Mesendoderm (in vitro differentiated cells): ENCODE measurements at regions not wholly inside any gene's neighbourhood (a gene's known extent, or its start where the extent isn't known, plus 50 kb on each side); places are given as distances from the start of the nearest gene placed in this dataset.

ENCODE experiments used
- DNase-seq: peaks from one replicate; pipeline ENCODE4 v3.0.0; 2013
- H2AK5ac ChIP-seq: 2 replicates; pipeline ENCODE4 v1.6.1; 2013; ENCODE audit warnings: low read length, inconsistent platforms
- H2BK120ac ChIP-seq: 2 replicates; pipeline ENCODE4 v1.6.1; 2013; ENCODE audit warnings: low read depth, mild to moderate bottlenecking, low read length, moderate library complexity, mixed read lengths
- H2BK15ac ChIP-seq: replicated peaks from 2 replicates; pipeline ENCODE4 v1.6.1; 2013; ENCODE audit warnings: low read depth, mild to moderate bottlenecking, moderate library complexity
- H2BK5ac ChIP-seq: 2 replicates; pipeline ENCODE4 v1.6.1; 2013; ENCODE audit warnings: low read length, inconsistent platforms
- H3K18ac ChIP-seq: 2 replicates; pipeline ENCODE4 v1.6.1; 2013; ENCODE audit warnings: mild to moderate bottlenecking, low read length, mixed read lengths
- H3K23ac ChIP-seq: one replicate; pipeline ENCODE4 v1.6.1; 2013; ENCODE audit warnings: low read length
- H3K27ac ChIP-seq: 2 replicates; pipeline ENCODE4 v1.5.1; 2013; ENCODE audit warnings: low read depth, mild to moderate bottlenecking, inconsistent platforms, low read length, moderate library complexity
- H3K27me3 ChIP-seq: 2 replicates; pipeline ENCODE4 v1.6.1; 2013; ENCODE audit warnings: low read length, control low read depth, mild to moderate bottlenecking, inconsistent platforms; ENCODE audit not compliant: insufficient read depth, poor library complexity
- H3K36me3 ChIP-seq: 2 replicates; pipeline ENCODE4 v1.6.1; 2013; ENCODE audit warnings: low read length, inconsistent platforms; ENCODE audit not compliant: control insufficient read depth, insufficient read depth
- H3K4ac ChIP-seq: one replicate; pipeline ENCODE4 v1.6.1; 2013; ENCODE audit warnings: low read depth, mild to moderate bottlenecking, low read length, moderate library complexity
- H3K4me1 ChIP-seq: 2 replicates; pipeline ENCODE4 v1.6.1; 2013; ENCODE audit warnings: low read depth, low read length, inconsistent platforms; ENCODE audit not compliant: control insufficient read depth
- H3K4me2 ChIP-seq: 2 replicates; pipeline ENCODE4 v1.6.1; 2013; ENCODE audit warnings: low read length
- H3K4me3 ChIP-seq: 2 replicates; pipeline ENCODE4 v1.5.1; 2013; ENCODE audit warnings: mild to moderate bottlenecking, low read length
- H3K56ac ChIP-seq: one replicate; pipeline ENCODE4 v1.6.1; 2013; ENCODE audit warnings: low read length
- H3K79me1 ChIP-seq: 2 replicates; pipeline ENCODE4 v1.6.1; 2013; ENCODE audit warnings: low read length, inconsistent platforms
- H3K79me2 ChIP-seq: 2 replicates; pipeline ENCODE4 v1.6.1; 2013; ENCODE audit warnings: mild to moderate bottlenecking, low read length; ENCODE audit not compliant: control insufficient read depth, insufficient read depth
- H3K9ac ChIP-seq: 2 replicates; pipeline ENCODE4 v1.6.1; 2013; ENCODE audit warnings: low read length, inconsistent platforms
- H4K5ac ChIP-seq: one replicate; pipeline ENCODE4 v1.6.1; 2013; ENCODE audit warnings: low read length
- H4K8ac ChIP-seq: one replicate; pipeline ENCODE4 v1.6.1; 2013; ENCODE audit warnings: low read depth, mild to moderate bottlenecking, control low read depth, low read length, moderate library complexity
- WGBS: extraction: QIAGEN DNeasy Blood & Tissue Kit; methylation state at CpG from one replicate; pipeline ENCODE4 v1.1.7; 2013; ENCODE audit warnings: low lambda C conversion rate, missing lambda C conversion rate; ENCODE audit not compliant: insufficient coverage; ENCODE audit errors: extremely low coverage; 5-methylcytosine and 5-hydroxymethylcytosine counted together

GRCh38 chr2:128464456-128464855 lies 145.8 kb upstream of the HS6ST1 start:
- H2BK15ac ChIP-seq = no peak overlapping the region
- no peaks in the 10 kb centered on the region for H3K4me1 ChIP-seq
- H4K5ac ChIP-seq = no peak overlapping the region
- no peak overlapping the region for H3K18ac ChIP-seq
- no peaks in the 10 kb centered on the region for H3K79me1 ChIP-seq
- no peaks in the 10 kb centered on the region for H3K27me3 ChIP-seq
- H4K8ac ChIP-seq = no peak overlapping the region
- H3K4me3 ChIP-seq = no peak overlapping the region
- no peak overlapping the region for H3K4ac ChIP-seq
- no peak overlapping the region for H3K9ac ChIP-seq
- H2BK120ac ChIP-seq = no peak overlapping the region
- no peak overlapping the region for H2BK5ac ChIP-seq
- DNase-seq = no peak
- no peak overlapping the region for H3K27ac ChIP-seq
- no CpG with 5 or more reads among the region's 1 CpG for WGBS
- H3K56ac ChIP-seq = no peak overlapping the region
- no peak overlapping the region for H3K23ac ChIP-seq
- no peak overlapping the region for H3K4me2 ChIP-seq
- H2AK5ac ChIP-seq = no peak overlapping the region
- no peaks in the 10 kb centered on the region for H3K36me3 ChIP-seq
- no peaks in the 10 kb centered on the region for H3K79me2 ChIP-seq

GRCh38 chr2:128465246-128466170 lies 146.8 kb upstream of the HS6ST1 start:
- no peak overlapping the region for H3K4me2 ChIP-seq
- no peak overlapping the region for H3K4ac ChIP-seq
- no peak overlapping the region for H3K9ac ChIP-seq
- no peak overlapping the region for H3K4me3 ChIP-seq
- no peak for DNase-seq
- WGBS = no CpG with 5 or more reads among the region's 4 CpGs
- H3K18ac ChIP-seq = no peak overlapping the region
- no peak overlapping the region for H2AK5ac ChIP-seq
- H3K4me1 ChIP-seq = no peaks in the 10 kb centered on the region
- no peak overlapping the region for H3K27ac ChIP-seq
- H2BK120ac ChIP-seq = no peak overlapping the region
- no peak overlapping the region for H4K8ac ChIP-seq
- no peak overlapping the region for H2BK15ac ChIP-seq
- no peaks in the 10 kb centered on the region for H3K36me3 ChIP-seq
- H3K56ac ChIP-seq = no peak overlapping the region
- no peaks in the 10 kb centered on the region for H3K79me1 ChIP-seq
- H3K23ac ChIP-seq = no peak overlapping the region
- H3K79me2 ChIP-seq = no peaks in the 10 kb centered on the region
- H2BK5ac ChIP-seq = no peak overlapping the region
- no peaks in the 10 kb centered on the region for H3K27me3 ChIP-seq
- no peak overlapping the region for H4K5ac ChIP-seq

GRCh38 chr2:128466376-128466775 lies 147.7 kb upstream of the HS6ST1 start:
- Histone ChIP-seq H2BK15ac (no peak overlapping the region), H2BK5ac (no peak overlapping the region), H3K79me2 (no peaks in the 10 kb centered on the region), H2AK5ac (no peak overlapping the region), H4K5ac (no peak overlapping the region), H3K4me1 (no peaks in the 10 kb centered on the region), H3K4ac (no peak overlapping the region), H2BK120ac (no peak overlapping the region), H3K56ac (no peak overlapping the region), H3K4me3 (no peak overlapping the region), H3K23ac (no peak overlapping the region), H3K4me2 (no peak overlapping the region), H3K79me1 (no peaks in the 10 kb centered on the region), H3K36me3 (no peaks in the 10 kb centered on the region), H3K27me3 (no peaks in the 10 kb centered on the region), H3K9ac (no peak overlapping the region), H4K8ac (no peak overlapping the region), H3K27ac (no peak overlapping the region), H3K18ac (no peak overlapping the region)
- DNase-seq = no peak
- WGBS = no CpG with 5 or more reads among the region's 2 CpGs

GRCh38 chr2:128466776-128467175 lies 148.1 kb upstream of the HS6ST1 start:
- Histone ChIP-seq H3K9ac (no peak overlapping the region), H3K4me3 (no peak overlapping the region), H2BK5ac (no peak overlapping the region), H3K23ac (no peak overlapping the region), H2BK15ac (no peak overlapping the region), H3K79me2 (no peaks in the 10 kb centered on the region), H4K8ac (no peak overlapping the region), H2AK5ac (no peak overlapping the region), H2BK120ac (no peak overlapping the region), H4K5ac (no peak overlapping the region), H3K79me1 (no peaks in the 10 kb centered on the region), H3K36me3 (no peaks in the 10 kb centered on the region), H3K18ac (no peak overlapping the region), H3K4me2 (no peak overlapping the region), H3K27ac (no peak overlapping the region), H3K56ac (no peak overlapping the region), H3K4ac (no peak overlapping the region), H3K4me1 (no peaks in the 10 kb centered on the region), H3K27me3 (no peaks in the 10 kb centered on the region)
- no peak for DNase-seq
- WGBS = no CpG with 5 or more reads among the region's 2 CpGs

GRCh38 chr2:128467321-128467969 lies 148.8 kb upstream of the HS6ST1 start:
- H3K18ac ChIP-seq = no peak overlapping the region
- H3K4me2 ChIP-seq = no peak overlapping the region
- no peak overlapping the region for H3K4ac ChIP-seq
- no peak overlapping the region for H3K9ac ChIP-seq
- no peak overlapping the region for H2BK120ac ChIP-seq
- H3K27ac ChIP-seq = no peak overlapping the region
- H3K79me2 ChIP-seq = no peaks in the 10 kb centered on the region
- H3K4me3 ChIP-seq = no peak overlapping the region
- no peak overlapping the region for H2BK5ac ChIP-seq
- no peaks in the 10 kb centered on the region for H3K36me3 ChIP-seq
- H3K27me3 ChIP-seq = no peaks in the 10 kb centered on the region
- H3K4me1 ChIP-seq = no peaks in the 10 kb centered on the region
- no peak overlapping the region for H2BK15ac ChIP-seq
- H4K8ac ChIP-seq = no peak overlapping the region
- H2AK5ac ChIP-seq = no peak overlapping the region
- no peak overlapping the region for H3K23ac ChIP-seq
- no peaks in the 10 kb centered on the region for H3K79me1 ChIP-seq
- H4K5ac ChIP-seq = no peak overlapping the region
- DNase-seq = no peak
- no peak overlapping the region for H3K56ac ChIP-seq
- no CpG with 5 or more reads among the region's 10 CpGs for WGBS
